Right lobe of liver (tissue), 4 donors: ENCODE measurements at regions not wholly inside any gene's neighbourhood (a gene's known extent, or its start where the extent isn't known, plus 50 kb on each side); places are given as distances from the start of the nearest gene placed in this dataset.

Source experiments
- POLR2A ChIP-seq: fragments of 450-650 bp; IDR thresholded peaks from one replicate; pipeline ENCODE4 v1.6.1; 2017; ENCODE audit warnings: antibody characterized with exemption, mild to moderate bottlenecking
- TF ChIP-seq, protein P1 (sequence below), 4 donors: fragments of 200-600 bp in 3 of 4; fragments of 450-650 bp in 1 of 4; IDR thresholded peaks; one replicate each; pipeline versions ENCODE4 v1.5.1 to v1.8.0; 2016 to 2022; ENCODE audit warnings: antibody characterized with exemption in 4 of 4, mild to moderate bottlenecking in 2 of 4
- donor health status: DM: no; HTN: no; CAD: no.
- donor health status: DM: no; HTN: no; CAD: no.
- donor health status: DM: no; HTN: yes; CAD: no.

DNA sequence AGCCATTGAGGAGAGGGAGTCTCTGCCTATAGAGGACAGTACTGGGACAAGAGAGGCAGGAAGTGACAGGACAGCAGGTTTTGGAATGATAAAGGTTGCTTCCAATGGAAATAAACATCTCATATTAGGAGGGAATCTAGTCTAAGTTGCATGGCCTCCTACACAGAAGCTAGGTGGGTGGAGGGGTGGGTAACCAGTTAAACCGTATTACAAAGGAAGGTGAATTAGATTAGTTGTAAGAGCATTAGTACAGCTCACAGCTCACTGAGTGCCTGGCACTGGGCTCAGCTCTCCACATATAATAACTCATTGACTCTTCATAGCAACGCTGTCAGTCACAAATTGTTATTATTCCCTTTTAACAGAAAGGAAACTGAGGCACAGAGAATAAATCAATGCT, 468.1 kb downstream of the PTPRU start:
- TF ChIP-seq, protein P1, sequence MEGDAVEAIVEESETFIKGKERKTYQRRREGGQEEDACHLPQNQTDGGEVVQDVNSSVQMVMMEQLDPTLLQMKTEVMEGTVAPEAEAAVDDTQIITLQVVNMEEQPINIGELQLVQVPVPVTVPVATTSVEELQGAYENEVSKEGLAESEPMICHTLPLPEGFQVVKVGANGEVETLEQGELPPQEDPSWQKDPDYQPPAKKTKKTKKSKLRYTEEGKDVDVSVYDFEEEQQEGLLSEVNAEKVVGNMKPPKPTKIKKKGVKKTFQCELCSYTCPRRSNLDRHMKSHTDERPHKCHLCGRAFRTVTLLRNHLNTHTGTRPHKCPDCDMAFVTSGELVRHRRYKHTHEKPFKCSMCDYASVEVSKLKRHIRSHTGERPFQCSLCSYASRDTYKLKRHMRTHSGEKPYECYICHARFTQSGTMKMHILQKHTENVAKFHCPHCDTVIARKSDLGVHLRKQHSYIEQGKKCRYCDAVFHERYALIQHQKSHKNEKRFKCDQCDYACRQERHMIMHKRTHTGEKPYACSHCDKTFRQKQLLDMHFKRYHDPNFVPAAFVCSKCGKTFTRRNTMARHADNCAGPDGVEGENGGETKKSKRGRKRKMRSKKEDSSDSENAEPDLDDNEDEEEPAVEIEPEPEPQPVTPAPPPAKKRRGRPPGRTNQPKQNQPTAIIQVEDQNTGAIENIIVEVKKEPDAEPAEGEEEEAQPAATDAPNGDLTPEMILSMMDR (IDR thresholded peaks at IDR 0.05): no peak
- no peak for TF ChIP-seq POLR2A
